NB4 (cell line): ENCODE measurements at regions not wholly inside any gene's neighbourhood (a gene's known extent, or its start where the extent isn't known, plus 50 kb on each side); places are given as distances from the start of the nearest gene placed in this dataset.

Experiments
- POLR2A ChIP-seq: IDR thresholded peaks from 2 replicates; pipeline ENCODE4 v1.6.1; 2011; ENCODE audit warnings: mild to moderate bottlenecking; ENCODE audit not compliant: insufficient read length; ENCODE audit errors: extremely low read depth
- TF ChIP-seq, protein P1 (sequence below): IDR thresholded peaks from one replicate; pipeline ENCODE4 v1.5.1; 2012; ENCODE audit warnings: low read depth, low read length
- TF ChIP-seq, protein P2 (sequence below): IDR thresholded peaks from 2 replicates; pipeline ENCODE4 v1.6.1; 2011; ENCODE audit warnings: low read depth, low read length

DNA sequence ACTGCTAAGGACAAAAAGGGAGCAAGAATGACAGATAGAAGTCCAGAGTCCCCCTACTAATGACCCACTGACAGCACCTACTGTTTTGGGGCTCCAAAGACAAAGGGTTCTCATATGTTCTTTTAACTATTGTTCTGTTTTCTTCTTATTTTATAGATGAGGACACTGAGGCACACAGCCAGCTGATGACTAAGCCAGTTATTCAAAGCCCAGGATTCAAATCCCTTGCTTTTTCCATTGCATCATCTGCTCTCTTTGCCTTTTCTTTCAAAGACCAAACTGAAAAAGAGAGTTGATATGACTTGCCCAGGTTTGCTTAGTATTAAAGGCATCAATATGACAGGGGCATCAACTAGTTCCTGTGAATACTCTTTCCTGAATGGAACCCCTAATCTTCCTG is 299.8 kb downstream of the LRATD1 start:
- TF ChIP-seq, protein P1, sequence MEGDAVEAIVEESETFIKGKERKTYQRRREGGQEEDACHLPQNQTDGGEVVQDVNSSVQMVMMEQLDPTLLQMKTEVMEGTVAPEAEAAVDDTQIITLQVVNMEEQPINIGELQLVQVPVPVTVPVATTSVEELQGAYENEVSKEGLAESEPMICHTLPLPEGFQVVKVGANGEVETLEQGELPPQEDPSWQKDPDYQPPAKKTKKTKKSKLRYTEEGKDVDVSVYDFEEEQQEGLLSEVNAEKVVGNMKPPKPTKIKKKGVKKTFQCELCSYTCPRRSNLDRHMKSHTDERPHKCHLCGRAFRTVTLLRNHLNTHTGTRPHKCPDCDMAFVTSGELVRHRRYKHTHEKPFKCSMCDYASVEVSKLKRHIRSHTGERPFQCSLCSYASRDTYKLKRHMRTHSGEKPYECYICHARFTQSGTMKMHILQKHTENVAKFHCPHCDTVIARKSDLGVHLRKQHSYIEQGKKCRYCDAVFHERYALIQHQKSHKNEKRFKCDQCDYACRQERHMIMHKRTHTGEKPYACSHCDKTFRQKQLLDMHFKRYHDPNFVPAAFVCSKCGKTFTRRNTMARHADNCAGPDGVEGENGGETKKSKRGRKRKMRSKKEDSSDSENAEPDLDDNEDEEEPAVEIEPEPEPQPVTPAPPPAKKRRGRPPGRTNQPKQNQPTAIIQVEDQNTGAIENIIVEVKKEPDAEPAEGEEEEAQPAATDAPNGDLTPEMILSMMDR: no peak
- TF ChIP-seq, protein P2, sequence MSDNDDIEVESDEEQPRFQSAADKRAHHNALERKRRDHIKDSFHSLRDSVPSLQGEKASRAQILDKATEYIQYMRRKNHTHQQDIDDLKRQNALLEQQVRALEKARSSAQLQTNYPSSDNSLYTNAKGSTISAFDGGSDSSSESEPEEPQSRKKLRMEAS: no peak
- no peak for TF ChIP-seq POLR2A
